Muscle of leg (tissue), 3 donors: ENCODE measurements at regions not wholly inside any gene's neighbourhood (a gene's known extent, or its start where the extent isn't known, plus 50 kb on each side); places are given as distances from the start of the nearest gene placed in this dataset.

ENCODE experiments used
- DNase-seq: peaks from one replicate; pipeline ENCODE4 v3.0.0; 2013
- H3K27ac ChIP-seq: one replicate; pipeline ENCODE4 v1.5.1; 2013; ENCODE audit warnings: mild to moderate bottlenecking, low read length, control low read depth
- H3K27me3 ChIP-seq: one replicate; pipeline ENCODE4 v1.6.1; 2013; ENCODE audit warnings: low read length; ENCODE audit not compliant: control insufficient read depth, insufficient read depth
- H3K36me3 ChIP-seq: one replicate; pipeline ENCODE4 v1.6.1; 2013; ENCODE audit warnings: low read length; ENCODE audit not compliant: control insufficient read depth, insufficient read depth
- H3K4me1 ChIP-seq: one replicate; pipeline ENCODE4 v1.6.1; 2013; ENCODE audit warnings: low read length; ENCODE audit not compliant: control insufficient read depth, insufficient read depth
- H3K4me3 ChIP-seq: one replicate; pipeline ENCODE4 v1.5.1; 2013; ENCODE audit warnings: low read length, control low read depth
- H3K9me3 ChIP-seq: replicated peaks from 2 replicates; pipeline ENCODE4 v1.6.1; 2013; ENCODE audit warnings: low read depth, low read length; ENCODE audit not compliant: control insufficient read depth
- WGBS: methylation state at CpG from one replicate; pipeline ENCODE4 v1.1.5; 2013; ENCODE audit warnings: missing lambda C conversion rate; ENCODE audit not compliant: insufficient coverage; 5-methylcytosine and 5-hydroxymethylcytosine counted together

DNA sequence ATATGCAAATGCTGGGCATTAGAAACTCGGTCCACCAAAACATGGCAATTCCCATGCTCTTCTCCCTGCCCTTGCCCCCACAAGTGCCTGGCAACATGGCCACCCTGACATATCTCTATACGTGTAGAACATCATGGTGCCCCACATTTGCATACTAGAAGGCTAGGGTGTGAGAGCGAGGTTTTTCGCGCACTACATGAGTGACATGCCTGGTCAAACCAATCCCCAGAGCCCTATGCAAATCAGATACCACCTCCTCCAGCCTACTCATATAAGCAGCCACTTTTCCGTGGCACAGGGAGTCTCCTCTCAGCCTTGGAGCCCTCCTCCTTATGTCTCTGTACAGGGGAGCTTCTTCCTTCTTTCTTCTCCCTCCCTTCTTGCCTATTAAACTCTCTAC lies 296.1 kb upstream of the GULP1 start:
- Histone ChIP-seq H3K27me3 (no peaks in the 10 kb centered on the region), H3K36me3 (no peaks in the 10 kb centered on the region), H3K9me3 (no peaks in the 10 kb centered on the region), H3K4me1 (peaks cover 12% of the 10 kb centered on the region), H3K27ac (no peak overlapping the region), H3K4me3 (no peak overlapping the region)
- no peak for DNase-seq
- 71% methylated on average over 6 of the region's 6 CpGs for WGBS

DNA sequence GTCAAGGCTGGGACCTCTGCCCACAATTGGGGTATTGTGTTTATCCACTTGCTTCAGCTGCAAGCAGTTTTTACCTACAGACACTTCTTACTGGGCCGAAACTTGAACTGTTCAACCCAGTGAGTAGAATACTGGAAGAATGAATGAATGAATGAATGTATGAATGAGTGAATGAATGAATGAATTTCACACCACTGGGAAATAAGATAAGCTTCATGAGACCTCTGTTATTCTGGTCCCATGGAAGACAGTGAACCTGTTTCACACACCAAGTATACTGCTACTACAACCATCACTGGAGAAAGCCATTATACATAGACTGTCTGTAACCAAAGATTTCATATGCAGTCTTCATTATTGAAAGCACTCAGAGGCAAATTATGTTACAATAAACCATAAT lies 295.0 kb upstream of the GULP1 start:
- Histone ChIP-seq H3K4me3 (no peak overlapping the region), H3K9me3 (no peaks in the 10 kb centered on the region), H3K4me1 (peaks cover 12% of the 10 kb centered on the region), H3K27ac (no peak overlapping the region), H3K27me3 (no peaks in the 10 kb centered on the region), H3K36me3 (no peaks in the 10 kb centered on the region)
- no peak for DNase-seq
- WGBS, result no CpG with 5 or more reads among the region's 1 CpG

GRCh38 chr2:188000189-188000588 lies 291.5 kb upstream of the GULP1 start:
- Histone ChIP-seq H3K4me3 (no peak overlapping the region), H3K27ac (no peak overlapping the region), H3K9me3 (no peaks in the 10 kb centered on the region), H3K4me1 (no peaks in the 10 kb centered on the region), H3K27me3 (no peaks in the 10 kb centered on the region), H3K36me3 (no peaks in the 10 kb centered on the region)
- DNase-seq, result no peak
- WGBS, result no CpG with 5 or more reads among the region's 2 CpGs

DNA sequence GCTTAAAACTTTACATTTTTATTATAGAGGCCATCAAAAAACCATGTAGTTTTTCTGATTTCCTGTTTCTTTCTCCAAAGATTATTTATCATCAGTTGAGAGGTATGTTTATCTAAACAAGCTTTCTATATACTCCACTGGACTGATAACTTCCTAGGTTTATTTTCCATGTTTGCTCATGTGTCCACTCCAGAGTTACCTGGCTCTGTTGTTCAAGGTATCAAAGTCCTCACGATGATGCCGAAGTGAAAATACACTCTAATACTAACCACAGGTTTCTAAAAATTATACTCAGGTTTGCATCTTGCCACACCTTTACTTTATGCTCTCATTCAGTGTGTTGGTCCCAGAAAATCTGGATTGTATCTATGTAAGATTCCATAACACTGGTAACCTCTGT lies 287.9 kb upstream of the GULP1 start:
- no peak overlapping the region for H3K4me3 ChIP-seq
- no peak for DNase-seq
- H3K27ac ChIP-seq, result no peak overlapping the region
- no peaks in the 10 kb centered on the region for H3K36me3 ChIP-seq
- WGBS, result 50% methylated on average over 2 of the region's 2 CpGs
- H3K27me3 ChIP-seq, result no peaks in the 10 kb centered on the region
- no peaks in the 10 kb centered on the region for H3K9me3 ChIP-seq
- H3K4me1 ChIP-seq, result no peaks in the 10 kb centered on the region

- Histone ChIP-seq H3K4me1 (no peaks in the 10 kb centered on the region), H3K36me3 (no peaks in the 10 kb centered on the region), H3K27ac (no peak overlapping the region), H3K4me3 (no peak overlapping the region), H3K9me3 (no peaks in the 10 kb centered on the region), H3K27me3 (no peaks in the 10 kb centered on the region)
- no peak for DNase-seq
These were observed 277.9 kb upstream of the GULP1 start for GRCh38 chr2:188013767-188014166.

DNA sequence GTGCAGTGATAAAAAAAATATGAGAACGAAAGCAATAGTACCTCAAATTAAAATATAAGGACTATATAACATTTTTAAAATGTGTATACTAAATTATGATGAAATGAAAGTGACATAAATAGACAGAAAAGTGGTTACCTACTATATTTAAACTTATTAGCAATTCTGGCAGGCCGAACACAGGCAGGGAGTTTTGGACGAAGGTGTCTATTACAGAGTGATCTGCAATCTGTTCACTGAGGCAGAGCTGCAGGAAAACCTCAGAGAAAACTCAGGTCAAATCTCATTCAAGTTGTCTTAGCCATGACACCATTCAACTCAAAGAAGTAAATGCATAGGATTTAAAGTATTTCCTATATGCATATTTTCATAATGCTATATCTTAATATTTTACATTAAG lies 274.8 kb upstream of the GULP1 start:
- peaks cover 2% of the 10 kb centered on the region for H3K9me3 ChIP-seq
- no peaks in the 10 kb centered on the region for H3K36me3 ChIP-seq
- H3K4me1 ChIP-seq, result no peaks in the 10 kb centered on the region
- no peak overlapping the region for H3K27ac ChIP-seq
- no peaks in the 10 kb centered on the region for H3K27me3 ChIP-seq
- no peak for DNase-seq
- WGBS, result no CpG with 5 or more reads among the region's 3 CpGs
- no peak overlapping the region for H3K4me3 ChIP-seq

DNA sequence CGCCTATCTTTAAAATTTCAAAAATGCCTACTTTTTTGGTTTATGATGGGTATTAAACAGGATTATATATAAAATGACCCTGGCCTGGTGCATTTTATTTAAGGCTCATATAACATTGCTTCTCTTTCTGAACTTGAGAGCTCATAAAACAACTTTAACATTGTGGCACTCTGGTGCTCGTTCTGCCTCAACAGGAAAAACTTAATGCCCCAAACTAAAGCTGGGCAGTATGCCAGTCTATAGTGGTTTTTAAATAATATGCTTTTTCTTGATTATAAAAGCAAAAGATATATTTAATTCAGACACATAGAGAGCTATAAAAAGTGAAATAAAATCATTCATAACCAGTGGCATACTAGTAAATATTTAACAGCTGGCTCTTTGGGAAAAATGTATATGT lies 269.3 kb upstream of the GULP1 start:
- whole genome bisulfite sequencing, result no CpG with 5 or more reads among the region's 2 CpGs
- peaks cover 2% of the 10 kb centered on the region for H3K9me3 ChIP-seq
- no peak for DNase-seq
- no peaks in the 10 kb centered on the region for H3K4me1 ChIP-seq
- no peak overlapping the region for H3K4me3 ChIP-seq
- no peaks in the 10 kb centered on the region for H3K27me3 ChIP-seq
- no peaks in the 10 kb centered on the region for H3K36me3 ChIP-seq
- no peak overlapping the region for H3K27ac ChIP-seq

DNA sequence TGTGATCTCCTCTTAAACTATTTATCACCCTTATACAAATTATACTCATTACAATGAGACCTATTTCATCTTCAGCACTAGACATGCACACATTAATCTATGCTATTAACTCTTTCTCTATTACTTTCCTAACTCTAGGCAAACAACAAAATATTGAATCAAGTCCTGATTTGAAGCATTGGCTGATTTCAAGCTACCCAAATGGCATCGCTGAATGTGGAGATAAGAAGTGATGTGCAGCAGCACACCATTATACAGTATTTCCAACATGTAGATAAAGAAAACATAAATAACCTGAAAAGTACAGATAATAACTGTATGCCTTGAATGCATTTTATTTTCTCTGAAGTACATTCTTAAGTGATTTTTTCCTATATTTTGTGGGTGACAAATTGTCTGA lies 268.6 kb upstream of the GULP1 start:
- H3K4me3 ChIP-seq, result no peak overlapping the region
- no peaks in the 10 kb centered on the region for H3K4me1 ChIP-seq
- H3K27me3 ChIP-seq, result no peaks in the 10 kb centered on the region
- peaks cover 2% of the 10 kb centered on the region for H3K9me3 ChIP-seq
- DNase-seq, result no peak
- WGBS, result no CpG with 5 or more reads among the region's 1 CpG
- no peak overlapping the region for H3K27ac ChIP-seq
- H3K36me3 ChIP-seq, result no peaks in the 10 kb centered on the region

DNA sequence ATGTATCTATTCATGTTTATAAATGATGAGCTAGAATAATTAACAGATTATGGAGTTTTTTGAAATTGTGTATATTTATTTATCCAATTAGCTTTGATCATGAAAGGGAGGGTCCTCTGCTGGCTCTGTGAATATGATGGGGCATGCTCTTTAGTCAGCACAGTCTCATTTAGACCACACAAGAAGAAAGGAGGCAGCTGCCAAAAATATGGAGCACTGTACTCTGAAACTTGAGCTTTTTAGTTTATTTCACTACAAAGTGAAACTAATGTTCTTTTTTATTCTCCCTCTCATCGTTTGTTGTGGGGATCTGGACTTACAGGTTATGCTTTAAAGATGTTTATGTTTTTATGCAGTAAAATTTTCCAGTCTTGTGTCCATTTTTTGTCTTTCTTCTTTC lies 266.9 kb upstream of the GULP1 start:
- no CpG with 5 or more reads among the region's 1 CpG for WGBS
- Histone ChIP-seq H3K4me3 (no peak overlapping the region), H3K9me3 (no peaks in the 10 kb centered on the region), H3K27me3 (no peaks in the 10 kb centered on the region), H3K27ac (no peak overlapping the region), H3K36me3 (no peaks in the 10 kb centered on the region), H3K4me1 (no peaks in the 10 kb centered on the region)
- peak; percentile 57 for DNase-seq

DNA sequence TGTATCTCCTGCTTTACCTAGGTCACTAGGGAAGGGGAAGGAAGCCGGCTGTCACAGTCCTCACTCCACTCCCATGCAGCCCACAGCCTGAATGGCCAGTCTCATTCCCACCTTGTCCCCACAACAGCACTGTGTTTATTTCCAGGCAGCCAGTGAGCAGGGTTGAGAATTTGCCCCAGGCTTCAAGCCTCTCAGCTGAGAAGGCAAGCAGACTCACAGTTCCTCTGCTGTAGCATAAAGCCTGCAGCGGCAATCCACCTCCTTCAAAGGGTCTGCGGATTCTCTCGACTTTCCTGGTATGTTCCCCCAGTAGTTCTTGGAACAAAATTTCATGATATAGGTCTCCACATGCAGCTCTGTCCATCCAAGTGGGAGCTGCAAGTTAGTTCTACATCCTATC lies 262.9 kb upstream of the GULP1 start:
- Histone ChIP-seq H3K27me3 (no peaks in the 10 kb centered on the region), H3K36me3 (no peaks in the 10 kb centered on the region), H3K9me3 (no peaks in the 10 kb centered on the region), H3K27ac (no peak overlapping the region), H3K4me1 (no peaks in the 10 kb centered on the region), H3K4me3 (no peak overlapping the region)
- no peak for DNase-seq
- WGBS, result no CpG with 5 or more reads among the region's 4 CpGs

GRCh38 chr2:188032306-188032705 lies 259.4 kb upstream of the GULP1 start:
- DNase-seq, result no peak
- WGBS, result 24% methylated on average over 3 of the region's 3 CpGs
- Histone ChIP-seq H3K27me3 (no peaks in the 10 kb centered on the region), H3K9me3 (no peaks in the 10 kb centered on the region), H3K36me3 (no peaks in the 10 kb centered on the region), H3K4me1 (no peaks in the 10 kb centered on the region), H3K4me3 (no peak overlapping the region), H3K27ac (no peak overlapping the region)
